ENCODE measurements at regions not wholly inside any gene's neighbourhood (a gene's known extent, or its start where the extent isn't known, plus 50 kb on each side); places are given as distances from the start of the nearest gene placed in this dataset.

- TF ChIP-seq CHD7 (IDR thresholded peaks at IDR 0.05; ENCODE audit: insufficient replicate concordance, low read length) (no peak), RXRA (IDR thresholded peaks at IDR 0.05; ENCODE audit: insufficient read depth, low read depth, low read length) (no peak)
Observed at GRCh38 chr2:20126469-20126868, 75.0 kb upstream of the LAPTM4A start (continued).
